ENCODE measurements at regions not wholly inside any gene's neighbourhood (a gene's known extent, or its start where the extent isn't known, plus 50 kb on each side); places are given as distances from the start of the nearest gene placed in this dataset.
A peak's percentile ranks its signal among the peaks of the same experiment; 100 is the strongest.
"Not testable (repeated sequence)": the region's sequence is repeated elsewhere in the genome, so short reads cannot be mapped to it uniquely, and the experiment has no call there.

GRCh38 chr19:29873801-29874575 is 62.2 kb downstream of the CCNE1 start:
- peak overlapping the region; percentile 65 for H3K4me3 Mint-ChIP-seq

GRCh38 chr19:29875931-29876330 is 64.1 kb downstream of the CCNE1 start:
- ATAC-seq (ENCODE audit: low read depth) (no peak), DNase-seq (ENCODE audit: low spot score in 2 of 2) (no peak)
- Mint-ChIP-seq H3K9me3 (no peaks in the 10 kb centered on the region), H3K4me3 (no peak overlapping the region), H3K27me3 (peaks cover 9% of the 10 kb centered on the region), H3K4me1 (peaks cover 15% of the 10 kb centered on the region), H3K36me3 (no peaks in the 10 kb centered on the region), H3K27ac (no peak overlapping the region)

More at GRCh38 chr19:29873801-29874575, 62.2 kb downstream of the CCNE1 start:
- H3K4me1 Mint-ChIP-seq, result peaks cover 9% of the 10 kb centered on the region
- no peak overlapping the region for H3K27ac Mint-ChIP-seq
- peaks cover 10% of the 10 kb centered on the region for H3K27me3 Mint-ChIP-seq
- no peaks in the 10 kb centered on the region for H3K9me3 Mint-ChIP-seq
- no peaks in the 10 kb centered on the region for H3K36me3 Mint-ChIP-seq
- ATAC-seq (ENCODE audit: low read depth) (no peak), DNase-seq (ENCODE audit: low spot score in 2 of 2) (no peak)

- no peaks in the 10 kb centered on the region for H3K36me3 Mint-ChIP-seq
- DNase-seq (ENCODE audit: low spot score in 2 of 2) (no peak), ATAC-seq (ENCODE audit: low read depth) (no peak)
- H3K4me3 Mint-ChIP-seq, result peak overlapping the region; percentile 35
- peaks cover 5% of the 10 kb centered on the region for H3K27me3 Mint-ChIP-seq
- H3K27ac Mint-ChIP-seq, result no peak overlapping the region
- H3K4me1 Mint-ChIP-seq, result peaks cover 19% of the 10 kb centered on the region
- no peaks in the 10 kb centered on the region for H3K9me3 Mint-ChIP-seq
These were observed 64.6 kb downstream of the CCNE1 start for GRCh38 chr19:29876414-29876813.

GRCh38 chr19:29876908-29877307 is 65.1 kb downstream of the CCNE1 start:
- DNase-seq (ENCODE audit: low spot score in 2 of 2); H3K27me3 Mint-ChIP-seq; ATAC-seq (ENCODE audit: low read depth); H3K9me3 Mint-ChIP-seq; H3K36me3 Mint-ChIP-seq; H3K4me3 Mint-ChIP-seq; H3K27ac Mint-ChIP-seq: not testable (repeated sequence)
- peaks cover 20% of the 10 kb centered on the region for H3K4me1 Mint-ChIP-seq

GRCh38 chr19:29878973-29879654 is 62.9 kb upstream of the URI1 start:
- no peak overlapping the region for H3K4me3 Mint-ChIP-seq
- H3K36me3 Mint-ChIP-seq, result no peaks in the 10 kb centered on the region
- peaks cover 16% of the 10 kb centered on the region for H3K4me1 Mint-ChIP-seq
- peaks cover 2% of the 10 kb centered on the region for H3K27me3 Mint-ChIP-seq
- H3K9me3 Mint-ChIP-seq, result no peaks in the 10 kb centered on the region
- H3K27ac Mint-ChIP-seq, result no peak overlapping the region
- no peak for DNase-seq (ENCODE audit: low spot score in 2 of 2)
- no peak for ATAC-seq (ENCODE audit: low read depth)

- H3K9me3 Mint-ChIP-seq, result no peaks in the 10 kb centered on the region
- H3K36me3 Mint-ChIP-seq, result no peaks in the 10 kb centered on the region
- H3K27me3 Mint-ChIP-seq, result peaks cover 2% of the 10 kb centered on the region
- DNase-seq (ENCODE audit: low spot score in 2 of 2), result no peak
- no peak overlapping the region for H3K4me3 Mint-ChIP-seq
- no peak for ATAC-seq (ENCODE audit: low read depth)
- H3K27ac Mint-ChIP-seq, result no peak overlapping the region
- H3K4me1 Mint-ChIP-seq, result peaks cover 17% of the 10 kb centered on the region
These were observed 62.4 kb upstream of the URI1 start for GRCh38 chr19:29879655-29879974.

- peak; percentile 94 for ATAC-seq (ENCODE audit: low read depth)
- no peak overlapping the region for H3K27ac Mint-ChIP-seq
- no peaks in the 10 kb centered on the region for H3K9me3 Mint-ChIP-seq
- no peaks in the 10 kb centered on the region for H3K36me3 Mint-ChIP-seq
- H3K4me1 Mint-ChIP-seq, result peaks cover 17% of the 10 kb centered on the region
- peak overlapping the region; percentile 60 for H3K4me3 Mint-ChIP-seq
- no peak for DNase-seq (ENCODE audit: low spot score in 2 of 2)
- H3K27me3 Mint-ChIP-seq, result peaks cover 2% of the 10 kb centered on the region
These were observed 61.4 kb upstream of the URI1 start for GRCh38 chr19:29880498-29881081.

- H3K36me3 Mint-ChIP-seq, result no peaks in the 10 kb centered on the region
- H3K9me3 Mint-ChIP-seq, result no peaks in the 10 kb centered on the region
- no peak overlapping the region for H3K4me3 Mint-ChIP-seq
- H3K4me1 Mint-ChIP-seq, result peaks cover 15% of the 10 kb centered on the region
- H3K27ac Mint-ChIP-seq, result no peak overlapping the region
- peaks cover 2% of the 10 kb centered on the region for H3K27me3 Mint-ChIP-seq
- DNase-seq (ENCODE audit: low spot score in 2 of 2) (no peak), ATAC-seq (ENCODE audit: low read depth) (no peak)
These were observed 60.7 kb upstream of the URI1 start for GRCh38 chr19:29881386-29881785.

GRCh38 chr19:29882719-29883105 is 59.3 kb upstream of the URI1 start:
- no peaks in the 10 kb centered on the region for H3K9me3 Mint-ChIP-seq
- no peak for ATAC-seq (ENCODE audit: low read depth)
- no peak for DNase-seq (ENCODE audit: low spot score in 2 of 2)
- no peak overlapping the region for H3K27ac Mint-ChIP-seq
- H3K27me3 Mint-ChIP-seq, result peaks cover 2% of the 10 kb centered on the region
- no peaks in the 10 kb centered on the region for H3K36me3 Mint-ChIP-seq
- no peak overlapping the region for H3K4me3 Mint-ChIP-seq
- H3K4me1 Mint-ChIP-seq, result peaks cover 18% of the 10 kb centered on the region

GRCh38 chr19:29884044-29884443 is 58.0 kb upstream of the URI1 start:
- Mint-ChIP-seq H3K36me3 (no peaks in the 10 kb centered on the region), H3K9me3 (no peaks in the 10 kb centered on the region), H3K4me3 (no peak overlapping the region), H3K4me1 (peaks cover 19% of the 10 kb centered on the region), H3K27ac (no peak overlapping the region), H3K27me3 (no peaks in the 10 kb centered on the region)
- DNase-seq (ENCODE audit: low spot score in 2 of 2) (no peak), ATAC-seq (ENCODE audit: low read depth) (no peak)

- DNase-seq (ENCODE audit: low spot score in 2 of 2), result no peak
- no peak overlapping the region for H3K4me3 Mint-ChIP-seq
- peaks cover 19% of the 10 kb centered on the region for H3K4me1 Mint-ChIP-seq
- ATAC-seq (ENCODE audit: low read depth), result no peak
- H3K9me3 Mint-ChIP-seq, result no peaks in the 10 kb centered on the region
- no peaks in the 10 kb centered on the region for H3K36me3 Mint-ChIP-seq
- no peak overlapping the region for H3K27ac Mint-ChIP-seq
- H3K27me3 Mint-ChIP-seq, result no peaks in the 10 kb centered on the region
These were observed 57.6 kb upstream of the URI1 start for GRCh38 chr19:29884466-29884865.

GRCh38 chr19:29886106-29886505 is 55.9 kb upstream of the URI1 start:
- not testable (repeated sequence) for H3K36me3 Mint-ChIP-seq; H3K9me3 Mint-ChIP-seq; H3K4me3 Mint-ChIP-seq; H3K27me3 Mint-ChIP-seq; ATAC-seq (ENCODE audit: low read depth); H3K27ac Mint-ChIP-seq; DNase-seq (ENCODE audit: low spot score in 2 of 2)
- peaks cover 11% of the 10 kb centered on the region for H3K4me1 Mint-ChIP-seq

- ATAC-seq (ENCODE audit: low read depth), result peak; percentile 31
- H3K4me3 Mint-ChIP-seq, result no peak overlapping the region
- H3K9me3 Mint-ChIP-seq, result peaks cover 6% of the 10 kb centered on the region
- DNase-seq (ENCODE audit: low spot score in 2 of 2), result no peak
- H3K27me3 Mint-ChIP-seq, result peaks cover 4% of the 10 kb centered on the region
- no peak overlapping the region for H3K27ac Mint-ChIP-seq
- no peaks in the 10 kb centered on the region for H3K36me3 Mint-ChIP-seq
- H3K4me1 Mint-ChIP-seq, result peaks cover 8% of the 10 kb centered on the region
These were observed 55.5 kb upstream of the URI1 start for GRCh38 chr19:29886586-29886985.

- Mint-ChIP-seq H3K9me3 (peaks cover 6% of the 10 kb centered on the region), H3K27ac (no peak overlapping the region), H3K4me1 (peaks cover 8% of the 10 kb centered on the region), H3K27me3 (peaks cover 4% of the 10 kb centered on the region), H3K4me3 (no peak overlapping the region), H3K36me3 (no peaks in the 10 kb centered on the region)
- ATAC-seq (ENCODE audit: low read depth) (peak; percentile 48), DNase-seq (ENCODE audit: low spot score in 2 of 2) (no peak)
These were observed 54.6 kb upstream of the URI1 start for GRCh38 chr19:29887442-29887855.
